ENCODE measurements at regions not wholly inside any gene's neighbourhood (a gene's known extent, or its start where the extent isn't known, plus 50 kb on each side); places are given as distances from the start of the nearest gene placed in this dataset.

DNA sequence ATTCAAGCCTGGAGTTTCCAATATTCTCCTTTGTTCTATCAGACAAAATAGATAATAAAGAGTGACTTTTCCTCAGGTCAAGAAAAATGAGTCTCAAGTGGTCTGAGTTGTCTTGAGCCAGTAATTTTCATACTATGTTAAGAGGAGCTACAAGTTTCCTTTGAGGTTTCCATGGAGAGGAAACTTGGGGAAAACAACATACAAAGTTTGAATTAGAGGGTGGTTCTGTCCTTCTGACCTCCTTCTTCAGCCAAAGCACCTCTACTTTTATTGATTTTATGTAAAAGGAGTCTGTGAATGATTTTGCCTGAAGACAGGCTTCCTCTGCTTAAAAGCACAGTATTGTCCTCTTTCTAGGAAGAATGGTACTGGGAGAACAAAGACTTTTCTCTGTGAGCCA lies 497.2 kb upstream of the PKN2 start:
- DNase-seq: no peak

DNA sequence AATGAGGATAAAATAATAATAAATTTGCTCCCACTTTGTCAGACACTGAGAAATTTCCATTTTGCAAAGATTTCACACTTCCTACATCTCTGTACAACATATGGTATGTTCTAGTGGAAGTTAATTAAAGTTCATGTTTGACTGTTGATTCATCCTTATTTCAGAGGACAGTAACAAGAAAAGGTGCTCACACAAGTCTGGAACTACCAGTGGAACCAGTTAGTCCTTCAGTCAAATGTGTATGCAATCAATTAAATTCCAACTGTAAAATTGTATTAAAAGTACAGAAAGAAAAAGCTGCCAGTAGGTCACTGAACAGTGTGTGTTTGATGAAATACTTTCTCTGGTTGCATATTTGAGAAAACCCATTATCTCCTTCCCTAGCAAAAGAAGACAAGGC lies 496.0 kb upstream of the PKN2 start:
- DNase-seq: no peak

DNA sequence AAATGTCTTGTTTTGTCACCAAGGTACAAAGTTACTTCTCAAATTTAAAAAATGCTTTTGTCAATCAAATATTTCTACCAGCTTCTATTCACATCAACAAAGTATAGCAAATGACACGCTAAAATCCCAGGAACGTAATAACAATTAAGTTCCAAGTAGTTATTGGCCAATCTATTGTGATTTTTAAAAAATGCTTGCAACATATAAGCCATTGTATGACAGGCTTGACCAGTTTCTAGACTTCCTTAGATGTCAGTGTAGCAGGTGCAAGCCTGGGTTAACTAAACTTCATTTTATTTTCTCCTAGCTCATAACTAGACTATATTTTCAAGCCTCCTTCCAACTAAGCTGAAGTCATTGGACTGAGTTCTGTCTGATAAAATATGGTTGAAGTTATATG lies 494.5 kb upstream of the PKN2 start:
- no peak for DNase-seq

DNA sequence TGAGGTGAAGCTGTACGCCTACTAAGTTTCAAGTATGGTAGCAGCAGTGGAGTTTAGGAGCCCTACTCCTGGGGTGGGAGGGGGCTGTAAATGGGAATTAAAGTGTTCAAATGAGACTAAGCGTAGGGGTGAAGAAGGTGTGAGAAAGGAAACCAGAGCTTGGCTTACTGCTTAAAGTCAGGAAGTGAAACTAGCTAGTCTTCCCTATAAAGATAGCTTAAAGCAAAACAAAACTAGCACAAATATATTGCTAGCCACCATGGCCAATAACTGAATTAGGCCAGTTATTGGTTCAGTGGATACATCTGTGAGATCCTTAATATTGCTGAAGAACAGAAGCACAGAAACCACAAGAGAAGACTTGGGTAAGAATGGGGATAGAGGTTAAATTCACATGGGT lies 492.2 kb upstream of the PKN2 start:
- no peak for DNase-seq

DNA sequence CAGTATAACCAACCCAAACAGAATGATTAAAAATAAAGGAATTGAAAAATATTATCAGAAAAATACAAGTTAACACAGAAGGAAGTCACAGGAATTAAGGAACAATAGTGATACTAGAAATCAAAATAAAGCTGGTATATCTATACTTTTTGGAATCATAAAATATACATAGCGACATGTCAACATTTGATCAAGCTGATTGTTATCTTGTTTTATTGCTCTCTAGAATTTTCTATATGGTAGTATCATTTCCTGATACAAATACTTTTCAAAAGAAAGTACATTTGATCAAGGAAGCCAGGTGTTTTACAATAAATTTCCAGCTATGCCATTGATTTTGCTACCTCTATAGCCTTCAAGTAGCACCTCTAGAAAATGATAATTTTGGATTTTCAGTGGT lies 489.5 kb upstream of the PKN2 start:
- DNase-seq: no peak

- DNase-seq: no peak
Measured at GRCh38 chr1:88200545-88200944, 483.5 kb upstream of the PKN2 start.

DNA sequence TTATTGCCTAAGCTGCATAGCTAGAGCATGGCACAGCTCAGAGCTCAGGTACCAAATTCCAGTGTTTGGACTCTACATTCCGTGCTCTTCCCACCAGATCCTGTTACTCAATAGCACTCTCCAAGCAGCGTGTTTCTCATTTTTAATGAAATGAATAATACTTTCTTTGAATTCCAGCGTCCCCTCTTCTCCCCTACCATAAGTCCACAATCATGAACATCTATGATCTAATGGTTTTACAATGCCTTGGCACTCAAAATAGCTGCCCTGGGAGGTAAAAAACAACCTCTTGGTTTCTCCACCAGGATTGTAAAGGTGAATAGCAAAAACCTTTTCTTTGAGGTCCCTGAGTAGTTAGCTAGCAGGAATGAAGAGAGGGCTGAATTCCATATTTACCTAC lies 480.0 kb upstream of the PKN2 start:
- DNase-seq: no peak

DNA sequence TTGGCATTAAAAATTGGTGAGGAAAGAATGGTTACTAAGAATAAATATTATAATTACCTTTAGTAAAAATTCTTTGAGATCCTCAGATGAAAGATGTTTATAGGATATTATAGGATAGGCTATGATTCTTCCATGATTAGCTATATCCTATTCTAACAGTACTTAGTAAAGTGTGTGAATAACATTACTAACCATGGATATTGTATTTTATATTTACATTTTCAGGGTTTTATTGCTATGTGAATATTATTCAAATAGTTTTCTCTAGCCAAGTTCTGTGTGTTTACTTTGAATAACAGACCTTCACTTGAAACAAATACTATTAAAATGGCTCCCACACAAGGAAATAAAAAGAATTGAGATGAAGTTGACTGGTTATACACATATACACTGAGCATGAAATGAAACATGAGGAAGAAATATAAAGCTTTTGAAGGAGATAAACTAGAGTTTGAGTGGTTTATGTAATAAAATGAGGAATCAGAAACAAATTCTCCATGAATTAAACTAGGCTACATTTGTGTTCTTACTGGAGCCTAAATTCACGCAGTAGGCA lies 479.4 kb upstream of the PKN2 start:
- DNase-seq: no peak

GRCh38 chr1:88208389-88208788 lies 475.7 kb upstream of the PKN2 start:
- no peak for DNase-seq

- DNase-seq: no peak
Measured at GRCh38 chr1:88210103-88210787, 473.8 kb upstream of the PKN2 start.

DNA sequence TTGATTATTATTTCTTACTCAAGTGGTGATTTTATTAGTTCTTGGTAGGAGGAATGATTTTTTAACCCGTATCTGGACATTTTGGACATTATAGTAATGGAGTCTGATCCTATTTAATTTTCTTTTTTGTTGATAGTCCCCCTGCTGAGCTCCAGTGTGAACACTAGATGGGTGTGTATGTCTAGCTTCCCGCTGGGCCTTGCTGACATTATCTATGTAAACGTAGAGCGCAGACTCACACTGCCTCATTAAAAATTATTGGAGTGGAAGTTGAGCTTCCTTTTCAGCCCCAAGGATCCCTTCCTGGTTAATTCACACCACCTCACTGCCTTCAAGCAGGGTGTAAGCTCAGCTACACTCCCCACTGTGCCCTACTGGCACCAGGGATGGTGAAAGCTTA lies 467.6 kb upstream of the PKN2 start:
- no peak for DNase-seq

DNA sequence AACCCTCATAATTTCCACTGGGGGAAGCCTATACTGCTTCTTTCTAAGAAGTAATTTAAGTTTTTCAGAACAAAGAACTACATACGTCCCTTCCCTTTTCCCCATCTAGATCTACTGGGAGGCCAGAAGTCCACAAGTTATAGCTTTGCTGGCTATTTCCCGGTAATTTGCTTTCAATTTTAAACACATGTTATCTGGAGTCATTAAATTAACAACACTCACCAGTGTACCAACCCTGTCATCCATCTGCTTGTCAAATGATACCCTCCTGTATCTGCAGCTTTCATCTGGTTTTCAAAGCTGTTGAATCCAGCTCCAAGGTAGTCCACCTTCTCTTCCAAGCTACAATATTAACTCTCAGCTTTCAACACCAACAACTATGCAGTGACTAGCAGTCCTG lies 466.7 kb upstream of the PKN2 start:
- DNase-seq: no peak

- no peak for DNase-seq
Measured at GRCh38 chr1:88219521-88219920, 464.6 kb upstream of the PKN2 start.

DNA sequence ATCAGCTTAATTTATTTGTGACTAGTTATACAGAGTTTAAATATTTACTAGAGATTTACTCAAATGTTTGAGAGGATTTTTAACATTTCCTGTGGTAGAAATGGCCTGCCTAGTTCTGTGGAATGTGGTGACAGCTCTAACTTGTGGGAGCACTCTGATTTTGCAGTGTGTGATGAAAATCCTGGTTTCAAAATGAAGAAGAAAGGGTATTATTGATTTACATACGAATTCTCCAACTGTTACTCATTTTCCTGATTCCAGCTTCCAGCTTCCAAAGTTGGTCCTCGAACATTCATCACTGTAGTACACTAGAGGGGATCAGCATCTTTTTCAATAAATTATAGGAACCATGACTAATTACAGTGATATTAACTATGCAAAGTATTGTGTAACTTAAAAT lies 462.7 kb upstream of the PKN2 start:
- DNase-seq: no peak

- DNase-seq: no peak
Measured at GRCh38 chr1:88224906-88225305, 459.2 kb upstream of the PKN2 start.

DNA sequence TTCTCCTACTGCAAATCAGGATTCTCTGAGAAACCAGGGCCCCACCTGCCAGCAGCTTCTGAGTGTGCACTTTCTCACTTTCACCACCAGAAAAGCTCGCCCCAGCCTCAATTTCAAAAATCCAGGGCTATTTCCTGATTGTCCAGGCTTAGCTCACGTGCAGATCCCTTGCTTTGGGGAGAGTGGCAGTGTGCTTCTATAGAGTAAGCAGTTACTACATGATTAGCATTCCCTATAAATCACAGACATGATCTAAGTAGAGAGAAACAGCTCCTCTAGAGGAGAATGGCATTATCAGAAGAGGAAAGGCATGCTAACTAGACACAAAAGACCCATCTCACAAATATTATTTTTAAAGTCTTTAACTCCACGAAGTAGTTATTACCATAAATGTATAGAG lies 456.0 kb upstream of the PKN2 start:
- no peak for DNase-seq

- DNase-seq: no peak
Measured at GRCh38 chr1:88230126-88230525, 453.9 kb upstream of the PKN2 start.

GRCh38 chr1:88237058-88237457 lies 447.0 kb upstream of the PKN2 start:
- DNase-seq: no peak

GRCh38 chr1:88239205-88239604 lies 444.9 kb upstream of the PKN2 start:
- DNase-seq: no peak

- DNase-seq: no peak
Measured at GRCh38 chr1:88247666-88248065, 436.4 kb upstream of the PKN2 start.

DNA sequence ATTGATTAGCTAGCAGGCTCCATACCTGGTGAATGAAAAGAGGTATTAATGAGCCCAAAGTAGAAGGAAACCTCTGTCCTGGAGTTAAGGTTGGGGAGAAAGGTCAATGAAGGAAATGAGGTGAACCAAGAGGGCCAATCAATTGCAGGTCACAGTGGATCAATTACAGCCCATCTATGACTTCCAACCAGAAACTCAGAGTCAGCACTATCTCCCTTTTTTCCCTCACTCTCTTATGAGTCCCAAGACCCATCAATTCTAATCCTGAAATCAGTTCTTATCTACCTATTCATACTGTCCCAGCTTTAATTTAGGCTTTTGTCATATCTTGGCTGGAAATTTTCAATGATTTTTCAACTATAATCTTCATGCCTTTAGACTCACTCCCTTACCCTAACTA lies 433.2 kb upstream of the PKN2 start:
- no peak for DNase-seq

DNA sequence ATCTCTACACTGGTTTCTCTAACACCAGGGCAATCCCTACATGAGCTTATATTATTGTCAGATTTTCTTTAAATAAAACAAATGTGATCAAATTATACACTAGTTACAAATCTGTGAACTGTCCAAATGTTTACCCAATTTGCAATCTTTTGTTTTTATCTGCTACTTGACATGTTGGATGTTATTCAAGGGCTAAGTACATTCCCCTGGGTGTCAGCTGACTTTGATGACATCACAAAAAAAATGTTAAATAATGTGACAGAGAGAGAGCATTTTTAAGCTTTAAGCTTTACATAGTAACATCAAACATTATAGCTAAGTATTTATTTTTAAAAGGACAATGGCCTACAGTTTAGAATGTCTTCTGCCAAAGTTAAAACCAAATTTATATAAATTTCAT lies 431.3 kb upstream of the PKN2 start:
- DNase-seq: no peak

DNA sequence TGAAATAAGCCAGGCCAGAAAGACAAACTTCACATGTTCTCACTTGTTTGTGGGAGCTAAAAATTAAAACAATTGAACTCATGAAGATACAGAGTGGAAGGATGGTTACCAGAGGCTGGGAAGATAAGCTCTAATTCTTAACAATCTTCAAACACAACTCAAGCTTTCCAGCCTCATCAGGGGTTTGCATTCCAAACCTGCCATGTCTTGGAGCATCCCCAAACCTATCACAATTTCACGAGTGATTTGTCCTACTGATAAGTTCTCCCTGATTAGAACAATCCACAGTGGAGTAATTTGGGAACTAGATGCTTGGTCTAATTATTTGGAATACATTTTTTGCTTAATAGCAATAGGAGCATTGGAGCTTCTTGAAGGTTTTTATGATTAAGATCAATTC lies 418.5 kb upstream of the PKN2 start:
- DNase-seq: no peak

DNA sequence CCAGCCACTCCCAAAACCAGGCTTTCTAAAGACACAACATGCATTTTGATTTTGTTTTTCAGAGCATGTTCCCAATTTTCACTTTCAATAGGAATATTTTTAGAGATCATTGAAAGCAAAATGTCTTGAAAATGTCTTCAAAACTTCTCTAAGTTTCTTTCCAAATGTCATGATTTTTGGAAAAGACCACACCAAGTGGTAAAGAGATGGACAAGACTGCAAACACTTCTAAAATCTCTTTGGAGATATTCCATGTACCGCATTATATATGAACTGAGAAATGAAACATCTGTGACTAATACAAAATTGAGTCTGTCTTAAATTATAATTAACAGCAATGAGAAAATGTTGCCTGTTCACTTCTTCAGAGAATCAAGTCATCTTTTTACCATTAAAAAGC lies 418.0 kb upstream of the PKN2 start:
- no peak for DNase-seq

DNA sequence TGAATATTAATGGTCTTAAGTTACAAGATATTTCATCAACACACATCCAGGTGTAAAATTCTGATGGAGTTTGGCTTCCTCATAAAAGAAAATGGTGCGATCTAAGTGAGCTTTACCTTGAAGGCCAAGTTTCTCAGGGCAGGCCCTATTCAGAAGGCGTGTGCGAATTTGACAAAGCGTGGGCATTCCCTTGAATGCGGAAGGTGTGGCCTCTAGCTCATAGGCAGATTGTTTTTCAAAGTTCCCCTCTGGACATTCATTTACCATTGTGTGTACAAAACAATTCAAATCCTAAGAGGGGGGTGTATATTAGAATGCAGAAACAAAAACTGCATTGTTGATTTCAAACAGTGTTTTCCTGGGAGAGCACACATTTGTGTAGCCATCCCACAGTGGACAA lies 411.9 kb upstream of the PKN2 start:
- DNase-seq: no peak

- no peak for DNase-seq
Measured at GRCh38 chr1:88274431-88274830, 409.6 kb upstream of the PKN2 start.
